Gastroesophageal sphincter (tissue), 3 donors: ENCODE measurements at regions not wholly inside any gene's neighbourhood (a gene's known extent, or its start where the extent isn't known, plus 50 kb on each side); places are given as distances from the start of the nearest gene placed in this dataset.
"Not testable (repeated sequence)": the region's sequence is repeated elsewhere in the genome, so short reads cannot be mapped to it uniquely, and the experiment has no call there.

Source experiments
- CTCF ChIP-seq, 4 experiments: fragments of 200-600 bp in 2 of 4; fragments of 450-650 bp in 2 of 4; sonication (generic) in 1 of 4; IDR thresholded peaks; one replicate each; pipeline ENCODE4 v1.5.1; 2017 to 2019; ENCODE audit warnings: antibody characterized with exemption in 4 of 4, mild to moderate bottlenecking in 2 of 4, moderate library complexity in 2 of 4
- EP300 ChIP-seq: sonication (generic); formaldehyde crosslinking; IDR thresholded peaks from one replicate; pipeline ENCODE4 v1.6.1; 2017; ENCODE audit warnings: antibody characterized with exemption, mild to moderate bottlenecking
- POLR2A ChIP-seq, 2 donors: fragments of 450-650 bp; IDR thresholded peaks; one replicate each; pipeline ENCODE4 v1.6.1; 2017; ENCODE audit warnings: antibody characterized with exemption in 2 of 2, mild to moderate bottlenecking in 2 of 2, moderate library complexity in 1 of 2
- POLR2AphosphoS5 ChIP-seq: sonication (generic); formaldehyde crosslinking; IDR thresholded peaks from one replicate; pipeline ENCODE4 v1.6.1; 2017; ENCODE audit warnings: antibody characterized with exemption

DNA sequence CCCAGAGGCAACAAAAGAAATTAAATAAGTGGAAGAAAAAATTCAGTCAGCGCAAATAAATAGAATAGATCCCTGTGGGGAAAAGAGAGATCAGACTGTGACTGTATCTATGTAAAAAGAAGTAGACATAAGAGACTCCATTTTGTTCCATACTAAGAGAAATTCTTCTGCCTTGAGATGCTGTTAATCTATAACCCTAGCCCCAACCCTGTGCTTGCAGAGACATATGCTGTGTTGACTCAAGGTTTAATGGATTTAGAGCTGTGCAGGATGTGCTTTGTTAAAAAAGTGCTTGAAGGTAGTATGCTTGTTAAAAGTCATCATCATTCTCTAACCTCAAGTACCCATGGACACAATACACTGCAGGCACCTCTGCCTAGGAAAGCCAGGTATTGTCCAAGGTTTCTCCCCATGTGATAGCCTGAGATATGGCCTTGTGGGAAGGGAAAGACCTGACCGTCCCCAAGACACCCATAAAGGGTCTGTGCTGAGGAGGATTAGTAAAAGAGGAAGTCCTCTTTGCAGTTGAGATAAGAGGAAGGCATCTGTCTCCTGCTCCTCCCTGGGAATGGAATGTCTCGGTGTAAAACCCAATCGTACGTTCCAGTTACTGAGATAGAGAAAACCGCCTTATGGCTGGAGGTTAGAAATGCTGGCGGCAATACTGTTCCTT, 161.8 kb downstream of the GPX5 start:
- not testable (repeated sequence) for TF ChIP-seq POLR2A (IDR thresholded peaks at IDR 0.05); CTCF (IDR thresholded peaks at IDR 0.05); EP300; POLR2AphosphoS5
